HG03139 (cell line): ENCODE measurements at regions not wholly inside any gene's neighbourhood (a gene's known extent, or its start where the extent isn't known, plus 50 kb on each side); places are given as distances from the start of the nearest gene placed in this dataset.
"Not testable (repeated sequence)": the region's sequence is repeated elsewhere in the genome, so short reads cannot be mapped to it uniquely, and the experiment has no call there.

Experiments used
- ATAC-seq: cut with Tn5 transposase; IDR thresholded peaks from one replicate; pipeline ENCODE4 v1.9.1; 2021; ENCODE audit not compliant: unreplicated experiment

DNA sequence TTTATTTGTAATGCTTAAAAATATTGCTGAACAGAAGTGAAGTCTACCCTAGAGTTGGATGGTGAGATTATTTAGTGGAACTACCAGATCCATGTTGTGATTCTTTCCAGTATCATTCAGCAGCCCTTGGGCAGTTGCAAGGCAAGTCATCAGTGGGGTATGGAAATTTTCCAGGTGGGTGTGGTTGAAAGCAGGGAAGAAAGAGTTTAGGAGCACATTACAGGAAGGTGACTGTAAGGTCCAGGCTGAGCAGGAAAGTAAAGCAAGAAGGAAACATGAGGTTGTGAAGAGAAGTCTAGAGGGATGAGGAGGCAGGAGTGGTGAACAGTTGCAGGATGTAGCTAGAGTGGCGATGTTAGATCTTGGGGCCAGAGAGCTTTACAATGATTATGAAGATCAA is 178.0 kb upstream of the ROPN1B start:
- not testable (repeated sequence) for ATAC-seq

DNA sequence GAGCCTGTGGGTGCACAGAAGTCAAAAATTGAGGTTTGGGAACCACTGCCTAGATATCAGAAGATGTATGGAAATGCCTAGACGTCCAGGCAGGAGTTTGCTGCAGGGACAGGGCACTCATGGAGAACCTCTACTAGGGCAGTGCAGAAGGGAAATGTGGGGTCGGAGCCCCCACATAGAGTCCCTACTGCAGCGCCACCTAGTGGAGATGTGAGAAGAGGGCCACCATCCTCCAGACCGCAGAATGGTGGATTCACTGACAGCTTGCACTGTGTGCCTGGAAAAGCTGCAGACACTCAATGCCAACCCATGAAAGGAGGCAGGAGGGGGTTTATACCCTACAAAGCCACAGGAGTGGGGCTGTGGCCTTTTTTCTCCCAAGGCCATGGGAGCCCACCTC is 159.0 kb upstream of the ROPN1B start:
- not testable (repeated sequence) for ATAC-seq

DNA sequence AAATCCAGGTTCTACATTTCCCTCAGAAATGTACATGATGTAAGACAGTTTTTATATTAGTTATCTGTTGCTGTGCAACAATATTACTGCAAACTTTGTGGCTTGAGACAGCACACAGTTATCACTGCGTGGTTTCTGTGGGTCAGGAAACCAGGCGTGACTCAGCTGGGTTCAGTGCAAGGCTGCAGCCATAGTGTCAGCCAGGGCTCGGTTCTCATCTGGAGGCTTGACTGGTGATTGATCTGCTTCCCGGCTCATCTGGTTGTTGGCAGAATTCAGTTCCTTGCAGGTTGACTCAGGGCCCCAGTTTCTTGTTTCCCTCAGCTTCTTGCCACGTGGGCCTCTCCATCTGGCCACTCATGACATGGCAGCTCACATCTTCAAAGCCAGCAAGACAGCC is 146.8 kb upstream of the ROPN1B start:
- ATAC-seq, result not testable (repeated sequence)

GRCh38 chr3:125831005-125831750 is 137.8 kb upstream of the ROPN1B start:
- not testable (repeated sequence) for ATAC-seq

- ATAC-seq, result not testable (repeated sequence)
Observed at GRCh38 chr3:125835562-125835961, 133.4 kb upstream of the ROPN1B start.

DNA sequence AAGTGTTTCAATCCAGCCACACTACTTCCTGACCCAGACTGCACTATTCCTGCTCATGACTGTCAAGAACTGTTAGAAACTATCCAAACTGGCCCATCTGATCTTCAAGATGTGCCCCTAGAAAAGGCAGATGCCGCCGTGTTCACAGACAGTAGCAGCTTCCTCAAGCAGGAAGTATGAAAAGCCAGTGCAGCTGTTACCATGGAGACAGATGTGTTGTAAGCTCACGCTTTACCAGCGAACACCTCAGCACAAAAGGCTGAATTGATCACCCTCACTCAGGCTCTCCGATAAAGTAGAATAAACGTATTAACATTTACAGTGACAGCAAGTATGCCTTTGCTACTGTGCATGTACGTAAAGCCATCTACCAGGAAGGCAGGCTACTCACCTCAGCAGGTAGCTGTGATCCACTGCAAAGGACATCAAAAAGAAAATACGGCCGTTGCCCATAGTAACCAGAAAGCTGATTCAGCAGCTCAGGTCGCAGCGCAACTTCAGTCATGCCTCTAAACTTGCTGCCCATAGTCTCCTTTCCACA is 132.9 kb upstream of the ROPN1B start:
- ATAC-seq, result not testable (repeated sequence)

DNA sequence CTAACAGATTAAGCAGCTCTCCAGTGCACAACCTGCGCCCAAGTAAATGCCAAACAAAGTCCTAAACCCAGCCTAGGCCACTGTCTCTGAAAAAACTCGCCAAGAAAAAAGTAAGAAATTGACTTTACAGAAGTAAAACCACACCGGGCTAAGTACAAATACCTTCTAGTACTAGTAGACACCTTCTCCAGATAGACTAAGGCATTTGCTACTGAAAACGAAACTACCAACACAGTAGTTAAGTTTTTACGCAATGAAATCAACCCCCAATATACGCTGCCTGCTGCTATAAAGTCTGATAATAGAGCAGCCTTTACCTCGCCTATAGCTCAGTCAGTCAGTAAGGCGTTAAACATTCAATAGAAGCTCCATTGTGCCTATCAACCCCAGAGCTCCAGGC is 132.2 kb upstream of the ROPN1B start:
- ATAC-seq, result not testable (repeated sequence)

DNA sequence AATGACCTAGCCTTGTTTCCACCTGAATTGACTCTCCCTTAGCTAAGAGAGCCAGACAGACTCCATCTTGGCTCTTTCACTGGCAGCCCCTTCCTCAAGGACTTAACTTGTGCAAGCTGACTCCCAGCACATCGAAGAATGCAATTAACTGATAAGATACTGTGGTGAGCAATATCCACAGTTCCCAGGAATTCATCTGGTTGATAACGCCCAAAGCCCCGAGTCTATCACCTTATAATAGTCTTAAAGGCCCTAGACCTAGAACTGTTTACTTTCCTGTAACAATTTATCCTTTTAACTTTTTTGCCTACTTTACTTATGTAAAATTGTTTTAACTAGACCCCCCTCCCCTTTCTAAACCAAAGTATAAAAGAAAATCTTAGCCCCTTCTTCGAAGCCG is 130.1 kb upstream of the ROPN1B start:
- not testable (repeated sequence) for ATAC-seq

- not testable (repeated sequence) for ATAC-seq
Observed at GRCh38 chr3:125840465-125840864, 128.5 kb upstream of the ROPN1B start.

- ATAC-seq, result not testable (repeated sequence)
Observed at GRCh38 chr3:125847966-125848365, 121.0 kb upstream of the ROPN1B start.

DNA sequence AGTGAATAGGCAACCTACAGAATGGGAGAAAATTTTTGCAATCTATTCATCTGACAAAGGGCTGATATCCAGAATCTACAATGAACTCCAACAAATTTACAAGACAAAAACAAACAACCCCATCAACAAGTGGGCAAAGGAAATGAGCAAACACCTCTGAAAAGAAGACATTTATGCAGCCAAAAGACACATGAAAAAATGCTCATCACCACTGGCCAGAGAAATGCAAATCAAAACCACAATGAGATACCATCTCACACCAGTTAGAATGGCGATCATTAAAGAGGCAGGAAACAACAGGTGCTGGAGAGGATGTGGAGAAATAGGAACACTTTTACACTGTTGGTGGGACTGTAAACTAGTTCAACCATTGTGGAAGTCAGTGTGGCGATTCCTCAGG is 114.0 kb upstream of the ROPN1B start:
- ATAC-seq, result not testable (repeated sequence)

DNA sequence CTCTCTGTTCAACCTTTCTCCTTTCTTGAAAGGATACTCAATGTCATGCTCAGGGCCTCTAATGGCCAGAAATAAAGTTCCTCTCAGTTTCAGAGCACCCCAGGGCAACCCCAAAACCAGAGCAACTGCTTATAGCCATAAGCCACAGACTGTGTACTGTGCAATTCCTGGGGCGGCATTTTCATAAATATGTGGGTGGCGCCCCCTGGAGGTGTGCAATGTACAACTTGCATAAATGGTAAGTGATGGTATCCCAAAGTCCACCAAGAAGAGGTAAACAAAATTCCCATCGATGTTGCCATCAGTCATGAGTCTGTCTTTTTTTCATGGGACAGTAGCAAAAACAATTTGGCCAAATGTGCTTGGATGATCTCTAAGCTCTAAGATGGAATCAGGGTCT is 108.4 kb upstream of the ROPN1B start:
- not testable (repeated sequence) for ATAC-seq

- not testable (repeated sequence) for ATAC-seq
Observed at GRCh38 chr3:125862841-125863254, 106.1 kb upstream of the ROPN1B start.

- ATAC-seq, result not testable (repeated sequence)
Observed at GRCh38 chr3:125864532-125864931, 104.4 kb upstream of the ROPN1B start.

DNA sequence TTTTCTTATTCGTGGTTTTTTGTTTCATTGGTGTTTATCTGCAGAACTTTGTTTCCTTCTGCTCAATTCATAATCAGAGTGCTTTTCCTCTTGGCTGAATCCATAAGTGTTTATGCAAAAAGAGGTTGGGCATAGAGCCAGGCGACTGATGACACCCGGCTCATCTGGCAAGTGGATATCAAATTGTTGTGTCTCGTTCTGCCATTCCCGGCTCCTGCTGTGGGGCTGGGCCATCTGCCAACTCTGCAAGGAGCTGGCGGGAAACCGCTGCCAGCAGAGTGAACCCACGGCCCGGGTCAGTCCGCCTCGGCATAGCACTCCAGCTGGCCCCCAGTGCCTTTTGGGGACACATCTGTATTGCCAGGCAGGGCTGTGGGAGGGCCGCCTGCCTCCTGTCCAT is 83.0 kb upstream of the ROPN1B start:
- ATAC-seq, result not testable (repeated sequence)

DNA sequence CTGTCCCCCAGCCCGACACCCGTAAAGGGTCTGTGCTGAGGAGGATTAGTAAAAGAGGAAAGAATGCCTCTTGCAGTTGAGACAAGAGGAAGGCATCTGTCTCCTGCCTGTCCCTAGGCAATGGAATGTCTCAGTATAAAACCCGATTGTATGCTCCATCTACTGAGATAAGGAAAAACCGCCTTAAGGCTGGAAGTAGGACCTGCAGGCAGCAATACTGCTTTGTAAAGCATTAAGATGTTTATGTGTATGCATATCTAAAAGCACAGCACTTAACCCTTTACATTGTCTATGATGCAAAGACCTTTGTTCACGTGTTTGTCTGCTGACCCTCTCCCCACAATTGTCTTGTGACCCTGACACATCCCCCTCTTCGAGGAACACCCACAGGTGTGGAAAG is 69.8 kb upstream of the ROPN1B start:
- ATAC-seq, result not testable (repeated sequence)

DNA sequence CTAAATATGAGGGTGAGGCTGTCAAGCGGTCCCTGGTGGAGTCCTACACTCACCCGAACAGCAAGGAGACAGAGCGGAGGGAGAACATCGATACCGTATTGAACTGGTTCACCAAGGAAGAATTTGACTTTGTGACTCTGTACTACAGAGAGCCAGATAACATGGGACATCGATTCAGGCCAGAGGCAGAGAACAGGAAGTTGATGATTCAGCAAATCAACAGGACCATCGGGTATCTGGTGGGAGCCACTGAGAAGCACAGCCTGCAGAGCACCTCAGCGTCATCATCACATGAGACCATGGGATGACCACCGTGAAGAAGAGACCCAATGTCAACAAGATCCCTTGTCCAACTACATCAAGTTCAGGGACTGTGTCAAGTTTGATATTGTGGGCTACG is 67.5 kb upstream of the ROPN1B start:
- not testable (repeated sequence) for ATAC-seq

GRCh38 chr3:125903780-125904455 is 65.1 kb upstream of the ROPN1B start:
- not testable (repeated sequence) for ATAC-seq

- ATAC-seq, result not testable (repeated sequence)
Observed at GRCh38 chr3:125907279-125907678, 61.7 kb upstream of the ROPN1B start.

- not testable (repeated sequence) for ATAC-seq
Observed at GRCh38 chr3:125910851-125911250, 58.1 kb upstream of the ROPN1B start.

DNA sequence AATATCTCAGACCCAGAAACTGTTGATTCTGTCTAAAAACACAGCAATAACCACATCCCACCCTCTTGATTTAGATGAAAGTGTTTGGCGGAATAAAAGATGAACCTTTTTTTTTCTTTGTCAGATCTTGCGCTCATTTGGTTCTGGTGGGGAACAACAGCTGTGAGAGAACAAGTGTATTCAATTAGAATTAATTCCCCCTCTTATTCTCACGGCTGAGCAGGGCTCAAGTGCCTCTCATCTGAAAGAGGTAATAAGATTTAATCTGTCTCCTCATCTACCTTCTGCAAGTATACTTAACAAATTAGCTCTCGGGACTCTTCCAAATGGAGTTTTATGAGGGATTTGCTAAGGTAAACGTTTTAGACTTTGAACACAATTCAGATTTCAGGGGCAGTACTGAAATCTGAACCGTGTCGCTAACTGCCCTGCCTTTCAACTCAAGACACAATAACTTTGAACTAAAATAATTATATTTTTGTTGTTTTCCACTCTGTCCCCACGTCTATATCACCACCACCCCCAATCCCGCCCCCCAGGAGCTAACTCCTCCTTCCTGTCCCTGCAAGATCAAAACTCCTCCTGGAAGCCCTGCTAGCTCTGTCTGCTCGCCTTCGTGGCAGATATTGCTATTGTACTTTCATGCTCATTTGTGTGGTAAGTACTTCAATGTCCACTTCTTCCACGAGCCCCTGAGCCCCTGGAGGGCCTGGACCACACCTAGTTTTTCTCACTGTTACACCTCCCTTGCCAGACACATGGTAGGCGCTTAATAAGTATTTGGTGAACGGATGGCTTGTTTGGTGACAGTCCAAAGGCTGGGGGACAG is 54.2 kb upstream of the ROPN1B start:
- ATAC-seq, result not testable (repeated sequence)
